COLO668 (cell line): ENCODE measurements at regions not wholly inside any gene's neighbourhood (a gene's known extent, or its start where the extent isn't known, plus 50 kb on each side); places are given as distances from the start of the nearest gene placed in this dataset.
"Not testable (repeated sequence)": the region's sequence is repeated elsewhere in the genome, so short reads cannot be mapped to it uniquely, and the experiment has no call there.

ENCODE experiments used
- DNase-seq: peaks from one replicate; lab custom pipeline; 2025; ENCODE audit not compliant: unreplicated experiment; lab: John Stamatoyannopoulos, UW

DNA sequence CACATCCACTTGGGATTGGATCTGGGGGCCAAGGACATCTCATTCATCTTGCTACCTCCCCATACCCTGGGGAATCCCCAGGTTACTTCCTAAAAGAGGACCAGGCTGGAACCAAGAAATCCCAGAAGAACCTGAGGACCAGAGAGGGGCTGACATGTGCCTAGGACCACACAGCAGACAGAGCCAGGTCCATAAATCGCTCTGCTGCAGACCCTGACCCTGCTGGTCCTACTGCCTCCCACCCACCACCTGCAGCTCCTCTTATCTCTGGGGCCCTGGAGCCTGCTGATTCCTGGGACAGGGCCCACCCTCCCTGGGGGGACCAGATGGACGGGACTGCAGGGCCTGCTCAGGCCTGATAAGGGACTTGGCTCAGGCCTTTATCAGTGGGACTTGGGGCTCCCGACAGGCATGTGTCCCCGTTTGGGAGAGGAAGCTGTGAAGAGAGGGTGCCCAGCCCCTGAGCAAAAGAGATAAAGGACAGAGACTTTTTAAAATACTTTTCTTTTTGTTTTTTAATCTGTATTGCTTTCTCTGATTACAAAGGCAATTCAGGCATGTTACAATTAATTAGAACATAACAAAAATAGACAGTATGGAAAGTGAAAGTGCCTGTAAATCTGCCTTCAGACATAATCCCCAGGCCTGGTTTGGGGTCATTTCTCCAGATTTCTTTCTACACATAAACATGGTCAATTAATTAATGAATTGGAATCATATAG, 101.3 kb upstream of the LARP1 start:
- DNase-seq, result no peak

DNA sequence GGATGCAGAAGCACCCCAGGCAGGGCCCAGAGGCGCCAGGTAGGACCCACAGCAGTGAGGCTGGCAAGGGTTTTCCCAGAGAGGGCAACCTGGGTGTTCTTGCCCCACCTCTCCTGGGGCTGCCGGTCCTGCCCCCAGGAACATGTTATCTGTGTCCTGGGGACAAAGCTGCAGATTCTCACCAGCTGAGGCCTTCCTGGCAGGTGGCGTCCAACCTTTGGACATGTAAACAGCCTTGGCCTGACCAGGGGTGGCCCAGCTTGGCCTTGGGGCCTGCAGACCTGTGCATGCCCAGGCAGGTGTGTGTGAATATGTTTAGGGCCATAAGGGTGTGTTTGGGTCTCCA, 101.8 kb upstream of the LARP1 start:
- DNase-seq, result peak; percentile 12

DNA sequence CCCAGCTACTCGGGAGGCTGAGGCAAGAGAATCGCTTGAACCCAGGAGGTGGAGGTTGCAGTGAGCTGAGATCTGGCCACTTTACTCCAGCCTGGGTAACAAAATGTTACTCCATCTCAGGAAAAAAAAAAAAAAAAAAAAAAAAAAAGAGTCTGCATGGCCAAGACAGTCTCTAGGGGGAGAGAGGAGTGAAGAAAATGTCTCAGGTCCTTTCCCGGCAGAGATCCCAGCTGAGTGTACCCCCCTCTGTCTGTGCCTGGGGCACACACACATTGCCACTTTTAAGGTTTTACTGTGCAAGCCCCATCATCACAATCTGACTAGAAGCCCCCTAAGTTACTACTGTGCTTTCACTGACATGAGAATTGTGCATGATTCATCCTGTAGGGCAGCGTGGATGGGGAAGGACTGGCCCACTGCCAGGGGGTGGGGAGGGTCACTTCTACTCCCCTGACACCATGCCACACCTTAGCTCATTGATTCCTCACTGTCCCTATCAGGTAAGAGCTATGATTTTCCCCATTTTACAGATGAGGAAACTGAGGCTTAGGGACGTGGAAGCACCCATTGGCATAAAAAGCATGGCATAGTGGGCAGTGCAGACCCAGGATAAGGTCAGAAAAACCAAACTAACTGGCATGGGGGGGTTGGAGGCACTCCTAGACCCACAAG, 102.3 kb upstream of the LARP1 start:
- DNase-seq, result no peak

DNA sequence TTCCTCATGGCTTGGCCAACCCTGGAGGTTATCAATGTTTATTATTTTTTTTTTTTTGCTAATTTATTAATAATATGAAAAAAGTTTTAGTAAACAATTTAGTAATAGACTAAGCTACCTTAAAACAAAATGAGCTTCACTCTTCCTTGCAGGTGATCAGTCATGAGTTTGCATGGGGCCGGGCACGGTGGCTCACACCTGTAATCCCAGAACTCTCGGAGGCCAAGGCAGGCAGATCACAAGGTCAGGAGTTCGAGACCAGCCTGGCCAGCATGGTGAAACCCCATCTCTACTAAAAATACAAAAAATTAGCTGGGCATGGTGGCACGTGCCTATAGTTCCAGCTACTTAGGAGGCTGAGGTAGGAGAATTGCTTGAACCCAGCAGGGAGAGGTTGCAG, 103.4 kb upstream of the LARP1 start:
- DNase-seq, result not testable (repeated sequence)

DNA sequence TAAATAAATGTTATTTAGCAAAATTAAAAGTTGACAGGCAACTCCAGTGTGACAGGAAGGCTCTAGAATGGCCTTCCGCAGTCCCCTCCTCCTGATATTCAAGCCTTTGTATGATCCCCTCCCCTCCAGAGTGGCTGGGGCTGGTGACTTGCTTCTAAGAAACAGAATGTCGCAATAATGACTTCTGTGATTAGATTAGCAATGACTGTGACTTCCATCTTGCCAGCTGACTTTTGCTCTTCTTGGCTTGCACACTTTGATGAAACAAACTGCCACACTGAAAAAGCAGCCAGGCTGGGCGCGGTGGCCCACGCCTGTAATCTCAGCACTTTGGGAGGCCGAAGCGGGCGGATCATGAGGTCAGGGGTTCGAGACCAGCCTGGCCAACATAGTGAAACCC, 106.5 kb upstream of the LARP1 start:
- DNase-seq, result no peak

DNA sequence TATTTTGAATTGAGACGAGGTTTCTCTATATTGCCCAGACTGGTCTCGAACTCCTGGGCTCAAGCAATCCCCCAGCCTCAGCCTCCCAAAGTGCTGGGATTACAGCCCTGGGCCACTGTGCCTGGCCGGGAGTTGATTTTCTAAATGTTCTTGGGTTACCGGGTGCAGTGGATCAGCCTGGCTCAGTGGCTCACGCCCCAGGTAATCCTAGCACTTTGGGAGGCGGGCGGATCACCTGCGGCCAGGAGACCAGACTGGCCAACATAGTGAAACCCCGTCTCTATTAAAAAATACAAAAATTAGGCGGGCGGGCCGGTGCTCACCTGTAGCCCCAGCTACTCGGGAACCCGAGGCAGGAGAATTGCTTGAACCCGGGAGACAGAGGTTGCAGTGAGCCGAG, 106.9 kb upstream of the LARP1 start:
- DNase-seq, result no peak

DNA sequence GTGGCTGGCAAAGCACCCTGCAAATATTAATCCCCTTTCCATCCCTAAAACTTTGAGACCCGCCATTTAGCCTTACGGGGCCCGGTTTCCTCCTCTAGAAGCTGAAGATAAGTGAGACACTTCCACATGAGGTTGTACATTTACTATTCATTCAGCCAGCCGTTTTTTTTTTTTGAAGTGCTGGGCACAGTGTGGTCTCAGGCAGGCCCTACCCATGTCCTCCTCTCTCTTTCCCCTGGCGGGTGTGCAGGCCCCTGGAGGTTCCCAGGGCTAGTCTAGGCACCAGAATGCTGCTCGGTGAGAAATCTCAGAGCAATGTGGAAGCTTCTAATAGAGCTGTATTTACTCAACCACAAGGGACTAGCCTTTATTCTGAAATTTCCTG, 107.4 kb upstream of the LARP1 start:
- DNase-seq, result no peak

DNA sequence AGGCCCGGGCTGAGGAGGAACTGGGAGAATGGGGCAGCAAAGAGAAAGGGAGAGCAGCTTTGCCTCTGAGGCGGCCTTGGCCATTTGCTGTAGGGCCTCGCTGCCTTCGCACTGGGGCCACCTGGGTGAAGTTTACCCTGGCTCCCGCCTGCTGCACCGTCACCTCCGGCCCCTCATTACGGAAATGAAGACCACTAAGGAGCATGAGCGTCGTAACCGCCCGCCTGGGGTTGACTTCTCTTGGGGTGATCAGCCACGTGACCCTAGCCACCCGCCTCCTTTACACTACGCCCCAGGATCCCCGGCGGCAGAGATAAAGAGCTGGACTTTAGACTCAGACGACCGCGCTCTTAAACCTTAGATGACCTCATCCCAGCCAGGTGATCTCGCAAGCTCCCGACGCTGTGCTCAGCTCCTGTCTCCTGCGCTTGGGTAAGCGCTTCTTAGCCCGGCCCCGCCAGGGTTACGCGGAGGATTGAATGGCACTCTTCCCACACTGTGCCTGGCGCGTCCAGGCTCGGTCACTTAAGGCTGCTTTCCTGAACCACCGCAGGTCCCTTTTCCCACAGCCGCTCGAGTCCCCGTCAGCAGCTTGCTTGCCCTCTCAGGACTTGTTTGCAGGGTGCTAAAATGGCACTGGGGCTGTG, 107.9 kb upstream of the LARP1 start:
- peak; percentile 79 for DNase-seq

DNA sequence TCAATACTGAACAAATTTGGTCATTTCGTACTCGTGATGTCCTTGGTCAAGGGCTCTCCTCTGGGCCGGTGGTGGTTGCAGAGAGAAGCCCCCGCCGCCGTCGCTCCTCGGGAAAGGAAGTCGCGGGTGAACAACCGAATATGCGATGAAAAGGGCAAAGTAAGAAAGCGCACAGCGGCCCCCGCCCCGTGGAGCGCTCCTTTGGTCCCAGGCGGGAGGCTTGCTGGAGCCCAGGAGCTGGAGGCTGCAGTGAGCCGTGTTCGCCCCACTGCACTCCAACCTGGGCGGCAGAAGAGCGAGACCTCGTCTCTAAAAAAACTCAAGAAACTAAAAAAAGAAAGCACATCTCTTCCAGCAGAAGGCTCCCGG, 108.4 kb upstream of the LARP1 start:
- DNase-seq, result no peak

DNA sequence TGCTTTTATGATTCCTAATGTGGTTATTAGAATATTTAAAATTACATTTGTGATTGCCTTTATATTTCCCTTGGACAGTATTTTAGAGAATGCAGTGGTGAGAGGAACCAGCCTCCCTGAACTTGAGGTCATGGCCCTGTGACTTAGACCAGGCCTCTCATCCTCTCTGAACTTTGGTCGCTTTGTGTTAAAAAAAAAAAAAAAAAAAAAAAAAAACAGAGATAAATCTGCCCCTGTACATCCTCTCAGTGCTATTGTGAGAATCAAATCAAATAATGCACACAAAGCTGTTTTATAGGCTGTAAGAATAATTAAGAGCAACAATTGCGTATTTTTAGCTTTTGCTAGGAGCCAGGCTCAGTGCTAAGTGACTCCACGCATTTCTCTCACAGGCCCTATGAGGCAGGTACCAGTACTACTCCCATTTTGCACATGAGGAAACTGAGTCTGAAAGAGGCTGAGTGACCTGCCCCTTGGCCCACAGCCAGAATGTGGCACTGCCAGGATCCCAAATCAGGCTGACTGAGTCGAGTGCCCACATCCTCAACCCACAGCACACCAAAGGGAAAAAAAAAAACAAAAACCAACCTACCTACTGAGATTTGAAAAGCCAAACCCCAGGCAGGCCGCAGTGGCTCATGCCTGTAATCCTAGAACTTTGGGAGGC, 110.3 kb upstream of the LARP1 start:
- DNase-seq, result no peak

DNA sequence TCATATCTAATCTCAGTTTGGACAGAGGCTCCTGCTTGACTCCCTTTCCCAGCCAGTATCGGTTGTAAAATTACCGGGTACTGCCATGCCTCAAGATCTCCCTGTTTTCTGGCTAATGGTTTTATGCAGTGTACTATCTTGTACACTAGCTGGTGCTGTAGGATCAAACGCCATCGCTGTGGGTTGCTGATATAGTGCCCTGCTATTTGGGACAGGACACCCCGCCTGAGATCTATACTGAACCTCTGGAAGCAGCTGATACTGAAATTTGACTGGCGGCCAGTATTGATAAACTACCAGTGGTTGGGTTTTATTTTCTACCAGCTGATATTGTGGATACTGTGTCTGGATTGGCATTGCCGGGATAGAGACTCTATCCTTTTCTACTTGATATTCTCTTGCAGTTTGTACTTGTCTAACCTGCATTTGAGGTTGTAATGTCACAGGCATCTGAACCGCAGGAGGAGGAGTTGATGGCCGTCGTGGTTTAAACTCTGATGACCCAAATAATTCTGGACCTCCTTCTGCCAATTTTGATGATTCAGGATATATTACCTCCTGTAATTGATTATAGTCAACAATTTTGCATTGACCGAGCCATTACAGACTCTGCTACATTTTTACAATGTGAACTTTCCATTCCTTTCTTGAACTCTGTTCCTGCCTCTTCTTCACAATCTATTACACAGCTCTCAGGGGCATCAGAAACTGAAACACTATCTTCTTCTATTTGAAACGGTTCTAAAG, 112.5 kb upstream of the LARP1 start:
- DNase-seq, result peak; percentile 2

DNA sequence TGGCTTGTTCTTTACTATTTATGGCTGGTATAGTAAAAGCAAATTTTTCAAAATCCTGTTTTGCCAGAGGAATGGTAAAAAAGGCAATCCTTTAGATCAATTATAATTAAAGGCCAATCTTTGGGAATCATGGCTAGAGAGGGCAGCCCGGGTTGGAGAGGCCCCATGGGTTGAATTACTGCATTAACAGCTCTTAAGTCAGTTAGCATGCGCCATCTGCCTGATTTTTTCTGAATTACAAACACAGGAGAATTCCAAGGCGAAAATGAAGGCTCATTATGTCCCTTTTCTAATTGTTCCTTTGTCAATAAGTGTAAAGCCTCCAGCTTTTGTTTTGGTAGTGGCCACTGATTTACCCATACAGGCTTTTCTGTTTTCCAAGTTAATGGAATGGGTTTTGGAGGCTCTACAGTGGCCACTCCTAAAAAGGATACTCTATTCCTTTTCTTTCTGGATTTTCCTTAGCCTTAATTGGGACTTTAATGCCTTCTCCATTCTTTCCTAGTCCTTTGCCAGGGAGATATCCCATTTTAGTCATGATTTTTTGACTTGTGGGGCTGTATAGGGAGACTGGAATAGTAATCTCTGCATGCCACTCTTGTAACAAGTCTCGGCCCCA, 114.9 kb upstream of the LARP1 start:
- DNase-seq, result not testable (repeated sequence)

DNA sequence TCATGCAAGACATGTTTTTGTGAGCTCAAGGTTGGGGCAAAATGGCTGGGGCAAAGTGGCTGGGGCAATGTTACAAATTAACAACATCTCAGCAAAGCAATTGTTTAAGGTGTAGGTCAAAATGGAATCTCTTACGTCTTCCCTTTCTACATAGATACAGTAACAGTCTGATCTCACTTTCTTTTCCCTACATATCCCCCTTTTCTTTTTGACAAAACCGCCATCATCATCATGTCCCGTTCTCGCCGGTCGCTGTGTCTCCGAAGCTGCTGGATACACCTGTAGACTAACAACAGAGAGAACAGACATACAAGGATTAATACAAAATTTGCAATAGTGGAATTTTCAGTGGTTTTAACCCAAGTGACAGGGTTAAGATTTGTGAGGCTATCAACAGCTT, 118.4 kb upstream of the LARP1 start:
- DNase-seq, result not testable (repeated sequence)

DNA sequence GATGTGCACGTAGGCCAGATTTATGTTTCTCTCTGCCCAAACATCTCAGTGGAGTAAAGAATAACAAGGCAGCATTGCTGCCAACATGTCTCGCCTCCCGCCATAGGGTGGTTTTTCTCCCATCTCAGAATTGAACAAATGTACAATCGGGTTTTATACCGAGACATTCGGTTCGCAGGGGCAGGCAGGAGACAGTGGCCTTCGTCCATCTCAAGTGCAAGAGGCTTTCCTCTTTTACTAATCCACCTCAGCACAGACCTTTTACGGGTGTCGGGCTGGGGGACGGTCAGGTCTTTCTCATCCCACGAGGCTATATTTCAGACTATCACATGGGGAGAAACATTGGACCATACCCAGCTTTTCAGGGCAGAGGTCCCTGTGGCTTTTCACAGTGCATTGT, 118.9 kb upstream of the LARP1 start:
- not testable (repeated sequence) for DNase-seq

DNA sequence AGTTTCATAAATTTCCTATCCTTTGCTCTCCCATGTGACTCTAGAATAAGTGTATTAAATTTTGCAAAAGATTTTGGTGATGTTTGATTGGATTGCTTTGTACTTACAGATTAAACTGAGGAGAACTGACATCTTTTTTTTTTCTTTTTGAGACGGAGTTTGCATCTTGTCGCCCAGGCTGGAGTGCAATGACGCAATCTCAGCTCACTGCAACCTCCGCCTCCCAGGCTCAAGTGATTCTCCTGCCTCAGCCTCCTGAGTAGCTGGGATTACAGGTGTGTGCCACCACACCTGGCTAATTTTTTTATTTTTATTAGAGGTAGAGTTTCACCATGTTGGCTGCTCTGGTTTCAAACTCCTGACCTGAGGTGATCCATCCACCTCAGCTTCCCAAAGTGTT, 121.4 kb upstream of the LARP1 start:
- not testable (repeated sequence) for DNase-seq

DNA sequence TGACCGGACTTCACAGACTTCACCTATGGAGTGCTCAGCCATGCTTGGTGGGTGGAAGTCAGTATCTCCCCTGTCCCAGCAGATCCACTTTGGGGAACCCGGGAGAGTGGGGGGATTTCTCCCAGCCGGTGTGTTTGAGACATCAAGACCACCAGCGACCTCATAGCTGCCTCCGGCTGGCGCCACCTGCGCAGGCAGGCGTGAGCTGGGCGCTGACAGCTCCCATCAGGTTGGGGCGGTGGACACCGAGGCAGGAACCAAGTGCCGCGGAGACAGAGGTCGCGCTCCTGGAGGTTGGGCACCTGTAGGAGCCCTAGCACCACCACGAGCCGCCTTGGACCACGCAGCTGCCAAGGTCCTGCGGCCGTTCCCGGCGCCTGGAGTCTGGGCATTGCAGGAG, 124.0 kb upstream of the LARP1 start:
- no peak for DNase-seq

DNA sequence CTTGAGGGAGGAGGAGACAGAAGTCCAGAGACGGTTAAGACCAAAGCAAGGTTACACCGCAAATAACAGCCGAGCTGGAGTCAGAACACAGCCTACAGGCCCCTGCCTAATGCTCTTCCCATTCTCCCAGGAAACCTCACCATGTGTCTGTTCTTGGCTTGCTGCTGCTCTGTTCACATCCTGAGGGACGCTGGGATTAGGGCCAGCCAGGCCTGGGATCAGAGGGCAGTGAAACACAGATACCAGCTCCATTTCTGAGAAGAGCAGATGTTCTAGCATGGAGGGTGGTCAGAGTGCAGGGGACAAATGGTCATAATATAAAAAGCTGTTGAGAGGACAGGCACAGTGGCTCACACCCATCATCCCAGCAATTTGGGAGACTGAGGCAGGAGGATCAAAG, 124.8 kb upstream of the LARP1 start:
- DNase-seq, result no peak

DNA sequence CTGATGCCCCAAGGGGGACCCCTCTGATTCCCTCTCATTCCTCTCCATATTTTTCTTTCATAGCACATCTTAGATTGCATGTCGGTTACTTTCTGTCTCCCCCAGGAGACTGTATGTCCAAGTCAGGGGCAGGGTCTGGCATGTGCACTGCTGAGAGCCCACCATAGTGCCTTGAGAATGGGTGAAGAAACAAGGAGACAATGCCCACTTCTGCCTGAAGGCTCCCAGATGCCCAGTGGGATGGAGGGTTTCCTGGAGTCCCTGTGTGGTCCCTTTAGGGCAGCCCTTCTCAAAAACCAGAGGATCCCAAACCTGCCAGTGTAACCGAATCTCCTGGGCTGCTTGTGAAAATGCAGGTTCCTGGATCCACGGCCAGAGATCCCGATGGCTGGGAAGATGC, 126.5 kb upstream of the LARP1 start:
- no peak for DNase-seq

DNA sequence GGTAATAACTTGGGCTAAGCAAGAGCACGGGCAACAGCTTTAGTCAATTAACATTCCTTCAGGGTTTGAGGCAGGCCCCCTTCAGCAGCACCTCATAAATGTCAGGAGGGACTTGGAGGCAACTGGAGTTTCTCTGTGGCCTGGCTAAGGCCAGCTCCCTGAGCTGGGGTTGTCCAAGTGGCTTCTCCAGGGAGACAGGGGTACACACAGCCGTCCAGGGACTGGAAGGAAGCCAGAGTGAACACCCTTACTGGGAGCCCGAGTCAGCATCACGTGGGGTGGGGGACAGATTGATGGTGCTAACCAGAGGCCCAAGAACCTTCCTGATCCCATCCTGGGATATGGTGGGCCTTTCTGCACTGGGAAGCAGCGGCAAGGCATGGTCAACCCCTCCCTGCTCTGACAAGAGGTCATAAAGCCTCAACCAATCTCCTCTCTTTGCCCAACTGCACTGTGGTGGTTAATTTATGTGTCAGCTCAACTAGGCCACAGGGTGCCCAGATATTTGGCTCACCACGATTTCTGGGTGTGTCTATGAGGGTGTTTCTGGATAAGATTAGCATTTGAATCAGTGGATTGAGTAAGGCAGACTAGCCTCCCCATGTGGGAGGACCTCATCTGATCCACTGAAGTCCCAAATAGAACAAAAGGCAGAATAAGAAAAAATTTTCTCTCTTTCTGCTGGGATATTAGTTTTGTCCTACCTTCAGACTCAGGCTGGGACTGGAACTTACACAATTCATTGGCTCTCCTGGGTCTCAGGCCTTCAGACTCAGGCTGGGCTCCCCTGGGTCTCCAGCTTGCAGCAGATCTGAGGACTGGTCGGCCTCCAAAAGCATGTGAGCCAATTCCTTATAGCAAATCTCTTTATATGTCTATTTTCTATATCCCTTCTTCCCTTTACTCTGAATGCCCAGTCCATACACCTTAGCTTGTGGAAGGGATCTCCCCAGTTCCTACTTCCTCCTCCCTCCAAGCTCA, 127.2 kb upstream of the LARP1 start:
- no peak for DNase-seq
